ENCODE measurements at regions not wholly inside any gene's neighbourhood (a gene's known extent, or its start where the extent isn't known, plus 50 kb on each side); places are given as distances from the start of the nearest gene placed in this dataset.
"Not testable (repeated sequence)": the region's sequence is repeated elsewhere in the genome, so short reads cannot be mapped to it uniquely, and the experiment has no call there.

GRCh38 chr11:59030037-59030436 lies 56.1 kb upstream of the GLYATL1B start:
- no peak for TF ChIP-seq CTCF (IDR thresholded peaks at IDR 0.05)
- DNase-seq = no peak
- H3K4me3 ChIP-seq = no peak overlapping the region
- H3K27ac ChIP-seq = no peak overlapping the region
- ATAC-seq = no peak
- peaks cover 0 to 7% (median 0%) of the 10 kb centered on the region in 7 donors for H3K27me3 ChIP-seq
- no peaks in the 10 kb centered on the region for H3K36me3 ChIP-seq
- H3K4me1 ChIP-seq = no peaks in the 10 kb centered on the region
- 78 to 83% methylated on average over 4 of the region's 4 CpGs for WGBS, 2 donors
- intact Hi-C loops (cut with DNase I) = no loop called here
- H3K9me3 ChIP-seq = peaks cover 0 to 2% (median 0%) of the 10 kb centered on the region in 11 donors

- intact Hi-C loops (cut with DNase I); H3K27ac ChIP-seq; H3K9me3 ChIP-seq; H3K36me3 ChIP-seq; H3K4me3 ChIP-seq; DNase-seq; H3K4me1 ChIP-seq; ATAC-seq: not testable (repeated sequence)
- peaks cover 0 to 14% (median 3%) of the 10 kb centered on the region in 7 donors for H3K27me3 ChIP-seq
- 53 to 77% methylated on average over 1 of the region's 1 CpG for WGBS, 2 donors
Observed at GRCh38 chr11:59031746-59032145, 54.4 kb upstream of the GLYATL1B start.
